DMS53 treated with DMSO at 0.1 percent for 48 hours (cell line): ENCODE measurements at regions not wholly inside any gene's neighbourhood (a gene's known extent, or its start where the extent isn't known, plus 50 kb on each side); places are given as distances from the start of the nearest gene placed in this dataset.
"Not testable (repeated sequence)": the region's sequence is repeated elsewhere in the genome, so short reads cannot be mapped to it uniquely, and the experiment has no call there.

Experiments
- DNase-seq: peaks from one replicate; lab custom pipeline; 2025; ENCODE audit not compliant: unreplicated experiment; lab: John Stamatoyannopoulos, UW

DNA sequence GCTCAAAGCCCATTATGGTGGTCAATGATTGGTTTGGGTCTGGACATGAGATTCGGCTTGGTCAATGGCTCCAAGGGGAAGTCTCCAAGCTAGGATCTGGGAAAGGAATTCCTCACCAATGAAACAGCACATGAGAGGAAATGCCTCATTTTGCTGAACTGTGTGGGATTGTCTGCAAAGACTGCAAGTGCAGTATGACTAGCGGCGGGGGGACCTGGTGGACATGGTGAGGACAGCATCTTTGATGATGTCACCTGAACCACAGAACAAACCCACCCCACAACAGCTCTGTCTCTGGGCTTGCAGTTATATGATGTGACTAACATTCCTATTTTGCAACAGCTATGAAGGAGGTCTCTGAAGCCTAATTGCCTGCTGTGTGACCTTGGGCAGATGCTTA lies 50.6 kb upstream of the NKD1 start:
- no peak for DNase-seq

DNA sequence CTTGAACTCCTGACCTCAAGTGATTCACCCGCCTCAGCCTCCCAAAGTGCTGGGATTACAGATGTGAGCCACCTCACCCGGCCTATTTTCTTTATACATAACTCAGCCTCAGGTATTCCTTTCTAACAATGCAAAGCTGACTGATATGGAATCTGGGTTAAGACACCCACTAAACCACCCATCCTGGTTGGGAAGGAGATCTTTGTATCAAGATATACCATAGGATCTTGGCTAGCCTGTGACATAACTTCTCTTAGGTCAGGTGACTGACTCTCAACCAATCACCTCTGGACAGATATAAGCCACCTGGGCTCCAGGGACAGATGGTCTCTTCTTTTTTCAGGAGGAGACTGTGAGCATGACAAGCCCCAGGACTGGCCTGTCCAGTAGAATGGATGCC lies 51.2 kb upstream of the NKD1 start:
- no peak for DNase-seq

DNA sequence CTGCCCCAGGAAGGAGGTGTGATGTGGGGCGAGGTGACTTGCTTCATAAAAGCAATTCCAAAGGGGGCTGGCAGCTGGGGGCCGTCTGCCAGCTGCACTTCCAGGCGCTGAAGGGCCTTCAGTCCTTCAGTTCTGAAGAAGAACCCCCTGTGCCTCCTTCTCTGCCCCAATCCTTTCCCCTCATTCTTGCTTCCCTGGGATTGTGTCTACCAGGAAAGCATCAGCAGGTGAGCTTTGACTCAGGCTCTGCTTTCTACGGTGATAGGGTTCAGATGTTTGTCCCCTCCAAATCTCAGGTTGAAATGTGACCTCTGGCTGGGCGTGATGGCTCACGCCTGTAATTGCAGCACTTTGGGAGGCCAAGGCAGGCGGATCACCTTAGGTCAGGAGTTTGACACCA lies 52.5 kb upstream of the NKD1 start:
- no peak for DNase-seq

DNA sequence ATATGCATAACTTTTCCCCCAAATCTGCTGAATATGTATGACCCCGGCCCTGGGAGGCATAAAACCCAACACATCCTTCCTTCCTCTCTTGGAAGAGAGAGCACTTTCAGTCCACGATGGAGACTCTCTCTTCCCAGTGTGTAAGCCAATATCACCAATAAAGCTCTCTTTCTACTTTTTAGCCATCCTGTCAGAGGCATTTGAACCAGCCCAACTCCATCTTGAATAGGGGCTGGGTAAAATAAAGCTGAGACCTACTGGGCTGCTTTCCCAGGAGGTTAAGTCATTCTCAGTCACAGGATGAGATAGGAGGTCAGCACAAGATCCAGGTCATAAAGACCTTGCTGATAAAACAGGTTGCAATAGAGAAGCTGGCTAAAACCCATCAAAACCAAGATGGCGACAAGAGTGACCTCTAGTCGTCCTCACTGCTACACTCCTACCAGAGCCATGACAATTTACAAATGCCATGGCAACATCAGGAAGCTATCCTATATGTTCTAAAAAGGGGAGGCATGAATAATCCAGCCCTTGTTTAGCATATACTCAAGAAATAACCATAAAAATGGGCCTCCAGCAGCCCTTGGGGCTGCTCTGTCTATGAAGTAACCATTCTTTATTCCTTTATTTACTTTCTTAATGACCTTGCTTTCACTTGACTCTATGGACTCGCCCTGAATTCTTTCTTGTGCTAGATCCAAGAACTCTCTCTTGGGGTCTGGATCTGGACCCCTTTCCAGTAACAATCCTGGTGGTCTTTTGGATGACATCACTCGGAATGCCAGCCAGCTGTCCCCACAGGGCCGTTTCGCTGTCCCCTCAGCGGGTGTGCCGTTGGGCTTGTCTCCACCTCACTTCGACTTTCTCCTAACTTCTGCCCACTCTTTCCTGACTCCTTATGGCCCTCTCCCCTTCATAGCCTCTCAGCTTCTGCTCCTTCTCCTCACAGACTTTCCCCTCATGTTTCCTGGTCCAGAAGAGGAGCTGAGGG lies 53.4 kb upstream of the NKD1 start:
- no peak for DNase-seq

DNA sequence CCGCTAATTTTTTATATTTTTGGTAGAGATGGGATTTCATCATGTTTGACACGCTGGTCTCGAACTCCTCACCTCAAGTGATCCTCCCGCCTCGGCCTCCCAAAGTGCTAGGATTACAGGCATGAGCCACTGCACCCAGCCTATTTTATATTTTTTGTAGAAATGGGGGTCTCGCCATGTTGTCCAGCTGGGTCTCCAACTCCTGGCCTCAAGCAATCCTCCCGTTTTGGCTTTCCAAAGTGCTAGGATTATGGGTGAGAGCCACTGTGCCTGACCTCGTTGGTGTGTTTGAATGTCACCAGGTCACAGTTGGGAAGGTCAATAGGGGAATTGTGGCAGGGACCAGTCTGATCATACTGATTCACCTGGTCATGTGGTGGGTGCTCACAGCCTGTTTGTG lies 56.7 kb upstream of the NKD1 start:
- DNase-seq, result no peak

DNA sequence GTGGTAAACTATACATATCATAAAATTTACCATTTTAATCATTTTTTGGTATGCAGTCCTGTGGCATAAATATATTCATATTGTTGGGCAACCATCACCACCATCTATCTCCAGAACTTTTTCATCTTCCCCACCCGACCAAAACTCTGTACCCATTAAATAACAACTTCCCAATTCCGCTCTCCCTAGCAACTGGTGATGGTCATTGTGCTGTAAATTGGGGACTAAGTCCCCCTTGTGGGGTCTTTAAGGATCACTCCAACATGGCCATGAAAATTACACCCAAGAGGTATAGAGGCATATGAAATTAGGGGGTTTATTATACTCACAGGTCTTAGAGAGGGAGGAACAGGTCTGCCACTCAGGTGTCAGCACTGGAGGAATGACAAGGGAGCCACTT lies 57.4 kb upstream of the NKD1 start:
- no peak for DNase-seq

DNA sequence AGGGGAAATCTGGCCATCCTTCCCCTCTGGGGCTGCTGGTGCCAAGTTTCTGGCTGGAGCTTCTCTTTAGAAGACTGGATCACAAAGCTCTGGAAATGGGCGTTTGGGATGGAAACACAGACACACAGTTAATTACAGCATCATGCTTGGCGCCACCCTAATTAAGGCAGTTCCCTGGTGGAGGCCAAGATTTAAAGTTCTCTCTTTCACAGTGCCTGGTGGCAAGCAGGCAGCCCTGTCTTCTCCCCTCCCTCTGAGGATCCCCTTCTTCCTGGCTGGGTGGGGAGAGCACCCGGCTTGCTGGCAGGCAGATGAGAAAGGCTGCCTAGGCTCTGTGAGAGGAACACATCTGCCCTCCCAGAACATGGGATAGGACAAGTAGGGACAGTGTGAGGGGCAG lies 59.0 kb upstream of the NKD1 start:
- no peak for DNase-seq

DNA sequence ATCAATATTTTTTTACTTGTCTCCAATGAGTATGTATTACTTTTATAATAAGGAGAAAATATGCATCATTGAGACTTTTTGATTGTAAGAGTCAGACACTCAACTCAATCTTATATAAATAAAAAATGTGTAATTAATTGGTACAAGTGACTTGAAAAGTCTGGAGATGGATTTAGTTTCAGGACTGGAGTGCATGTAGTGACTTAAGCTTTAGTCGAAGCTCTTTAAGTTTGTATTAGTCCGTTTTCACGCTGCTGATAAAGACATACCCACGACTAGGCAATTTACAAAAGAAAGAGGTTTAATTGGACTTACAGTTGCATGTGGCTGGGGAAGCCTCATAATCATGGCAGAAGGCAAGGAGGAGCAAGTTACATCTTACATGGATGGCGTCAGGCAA lies 60.7 kb upstream of the NKD1 start:
- DNase-seq, result no peak

DNA sequence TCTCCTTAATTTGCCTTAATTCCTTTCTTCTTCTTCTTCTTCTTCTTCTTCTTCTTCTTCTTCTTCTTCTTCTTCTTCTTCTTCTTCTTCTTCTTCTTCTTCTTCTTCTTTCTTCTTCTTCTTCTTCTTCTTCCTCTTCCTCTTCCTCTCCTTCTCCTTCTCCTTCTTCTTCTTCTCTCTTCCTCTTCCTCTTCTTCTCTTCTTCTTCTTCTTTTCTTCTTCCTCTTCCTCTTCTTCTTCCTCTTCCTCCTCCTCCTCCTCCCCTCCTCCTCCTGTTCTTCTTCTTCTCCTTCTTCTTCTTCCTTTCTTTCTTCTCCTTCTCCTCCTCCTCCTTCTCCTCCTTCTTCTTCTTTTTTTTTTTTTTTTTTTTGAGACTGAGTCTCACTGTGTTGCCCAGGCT lies 62.0 kb upstream of the NKD1 start:
- DNase-seq, result not testable (repeated sequence)

DNA sequence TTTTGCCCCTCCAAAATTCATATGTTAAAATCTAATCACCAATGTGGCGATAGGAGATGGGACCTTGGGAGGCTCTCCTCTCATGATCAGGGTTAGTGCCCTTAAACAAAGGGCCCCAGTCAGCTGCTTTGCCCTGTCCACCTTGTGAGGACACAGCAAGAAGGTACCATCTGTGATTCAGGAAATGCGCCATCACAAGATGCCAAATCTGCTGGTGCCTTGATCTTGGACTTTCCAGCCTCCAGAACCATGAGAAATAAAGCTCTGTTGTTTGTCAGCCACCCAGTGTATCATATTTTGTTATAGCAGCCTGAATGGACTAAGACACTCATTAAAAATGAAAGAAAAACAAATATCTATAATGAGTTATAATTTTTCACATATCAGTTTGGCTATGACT lies 63.0 kb upstream of the NKD1 start:
- DNase-seq, result no peak

DNA sequence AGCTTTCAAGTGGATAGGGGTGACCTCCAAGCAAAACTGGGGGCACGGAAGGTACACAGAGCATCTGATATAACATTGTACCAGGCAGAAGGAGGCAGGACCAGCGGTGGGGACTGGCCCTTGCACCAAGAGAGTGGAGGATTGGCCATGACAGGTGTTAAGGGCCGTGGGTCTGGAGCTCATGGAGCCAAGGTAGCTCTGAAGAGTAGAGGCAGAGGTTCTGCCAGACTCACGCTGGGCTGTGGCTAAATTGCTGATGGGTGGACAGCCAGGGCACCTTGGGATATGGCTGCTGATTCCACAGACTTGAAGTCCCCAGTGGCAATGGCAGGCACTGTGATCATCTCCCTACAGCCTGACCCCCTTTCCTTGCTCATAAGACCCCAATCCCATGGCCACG lies 65.9 kb upstream of the NKD1 start:
- DNase-seq, result no peak

DNA sequence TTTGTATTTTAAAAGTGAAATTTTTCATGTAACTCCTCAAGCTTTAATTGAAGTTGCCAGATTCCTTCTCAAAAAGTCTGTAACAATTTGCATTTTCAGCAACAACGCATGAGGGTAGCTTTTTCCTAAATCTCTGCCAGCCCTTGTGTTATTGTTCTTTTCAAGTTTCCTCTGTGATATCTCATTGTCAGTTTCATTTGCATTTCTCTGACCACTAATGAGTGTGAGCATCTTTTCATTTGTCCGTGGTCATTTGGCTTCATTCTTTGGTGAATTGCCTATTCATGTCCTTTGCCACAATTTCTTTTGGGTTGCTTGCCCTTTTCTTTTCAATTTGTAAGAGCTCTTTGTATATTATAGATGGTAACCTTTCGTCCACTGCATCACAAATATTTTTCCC lies 68.0 kb upstream of the NKD1 start:
- no peak for DNase-seq

DNA sequence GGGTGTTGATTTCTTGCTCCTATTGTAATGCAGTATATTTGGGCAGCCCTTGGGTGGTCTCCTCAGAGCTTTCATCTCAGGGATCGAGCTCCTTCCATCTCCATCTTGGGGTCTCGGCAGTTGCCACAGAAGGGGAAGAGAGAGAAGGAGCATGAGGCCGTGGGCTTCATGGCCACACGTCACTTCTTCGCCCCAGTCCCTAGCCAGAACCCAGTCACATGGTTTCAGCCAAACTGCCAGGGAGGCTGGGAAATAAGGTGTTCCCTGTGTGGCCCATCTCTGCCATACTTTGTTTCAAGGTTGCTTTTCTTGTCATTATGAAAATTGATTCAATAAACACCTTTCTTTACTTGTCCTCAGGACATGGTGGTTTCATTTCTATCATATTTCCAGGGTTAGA lies 68.4 kb upstream of the NKD1 start:
- no peak for DNase-seq

DNA sequence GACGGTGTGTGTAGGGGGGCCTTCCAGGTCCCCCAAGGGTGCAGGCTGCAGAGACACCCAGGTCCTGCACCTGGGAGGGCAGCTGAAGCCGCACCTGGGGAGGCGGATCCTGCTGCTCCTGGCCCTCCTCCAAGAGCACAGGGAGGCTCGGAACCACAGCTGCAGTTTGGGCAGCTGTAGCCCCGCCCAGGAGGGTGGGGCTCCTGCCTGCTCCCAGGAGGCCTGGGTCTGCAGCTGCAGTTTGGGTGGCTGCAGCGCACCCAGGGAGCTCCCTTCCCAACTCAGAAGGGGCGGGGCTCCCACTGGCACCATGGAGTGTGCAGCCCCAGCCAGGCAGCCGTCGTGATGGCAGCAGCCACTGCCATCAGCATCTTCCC lies 69.4 kb upstream of the NKD1 start:
- peak; percentile 54 for DNase-seq

DNA sequence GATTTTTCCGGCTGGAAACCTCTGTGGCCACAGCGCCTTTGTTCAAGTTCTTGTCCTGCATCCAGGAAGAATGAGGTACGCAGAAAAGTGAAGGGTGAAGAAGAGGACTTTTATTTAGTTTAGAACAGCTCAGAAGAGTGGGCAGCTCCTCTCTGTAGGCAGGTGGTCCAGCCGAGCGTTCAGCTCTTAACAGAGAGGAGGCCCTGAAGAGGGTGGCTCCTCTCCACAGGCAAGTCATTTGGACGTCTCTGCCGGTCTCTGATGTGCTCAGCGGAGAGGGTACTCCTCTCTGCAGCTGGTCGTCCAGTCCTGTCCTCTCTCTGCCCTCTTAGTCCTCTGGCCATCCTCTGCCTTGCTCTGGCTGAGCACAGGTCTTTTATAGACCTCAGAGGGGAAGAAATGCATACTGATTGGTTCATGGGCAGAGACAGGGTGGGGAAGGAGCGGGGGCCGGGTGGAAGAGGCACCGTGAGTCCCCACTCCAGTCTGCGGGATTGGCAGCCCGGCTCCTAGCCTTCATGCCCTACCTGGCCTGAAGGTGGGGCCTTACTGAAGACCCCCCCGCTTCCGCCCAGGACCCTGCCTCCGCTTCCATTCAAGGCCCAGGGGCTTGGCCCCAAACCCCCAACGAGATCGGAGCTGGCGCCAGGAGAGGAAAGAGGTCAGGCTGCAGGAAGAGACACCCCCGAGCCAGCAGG lies 70.0 kb upstream of the NKD1 start:
- DNase-seq, result peak; percentile 28

DNA sequence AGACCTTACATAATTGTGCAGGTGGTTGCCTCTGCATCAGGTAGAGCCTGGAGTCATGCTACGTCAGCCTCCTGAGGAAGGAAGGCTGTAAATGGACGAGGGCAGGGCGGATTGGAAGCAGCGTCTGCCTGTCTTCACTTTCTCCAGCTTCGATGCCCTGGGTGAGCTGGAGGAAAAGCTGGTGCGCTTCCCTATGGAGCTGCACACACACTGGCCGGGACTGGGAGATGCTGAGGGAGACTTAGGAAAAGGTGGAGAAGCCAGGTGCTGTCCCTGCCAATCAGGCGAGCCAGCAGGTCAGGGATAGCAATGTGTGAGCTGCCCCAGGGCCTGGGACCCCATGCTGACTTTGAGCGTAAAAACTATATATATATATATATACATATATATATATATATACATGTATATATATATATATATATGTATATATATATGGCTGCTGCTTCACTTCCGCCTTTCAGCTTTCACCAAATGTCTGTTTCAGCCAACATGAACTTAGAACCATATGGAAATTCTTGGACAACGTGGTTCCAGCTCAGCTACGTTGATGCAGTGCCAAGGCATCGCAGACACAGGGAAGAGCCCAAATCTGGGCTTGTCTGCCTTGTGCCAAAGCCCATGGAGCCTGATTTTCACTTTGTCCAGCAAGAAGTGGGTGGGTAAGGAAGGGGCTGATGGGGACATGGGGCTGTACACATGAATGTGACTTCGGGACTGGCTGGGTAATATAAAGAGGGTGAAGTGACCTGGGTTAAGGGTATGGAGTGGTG lies 71.5 kb upstream of the NKD1 start:
- no peak for DNase-seq

DNA sequence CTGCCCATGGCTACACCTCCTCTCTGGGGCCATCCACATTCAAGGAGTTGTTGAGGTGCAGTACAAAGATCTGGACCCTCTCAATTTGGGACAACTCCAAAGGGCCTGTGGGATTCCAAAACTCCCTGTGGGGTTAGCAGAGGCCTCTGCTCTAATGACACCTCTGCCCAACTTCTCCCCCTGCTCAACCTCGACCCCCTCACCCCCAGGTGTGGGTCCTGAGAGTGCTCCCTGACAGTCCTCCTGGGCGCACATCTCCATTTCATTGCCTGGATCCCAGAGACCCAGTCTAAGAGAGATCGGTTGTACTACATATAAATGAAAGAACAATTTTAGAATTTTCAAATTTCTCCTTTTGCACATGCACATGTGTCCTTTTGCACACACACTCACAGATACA lies 73.0 kb upstream of the NKD1 start:
- DNase-seq, result no peak

DNA sequence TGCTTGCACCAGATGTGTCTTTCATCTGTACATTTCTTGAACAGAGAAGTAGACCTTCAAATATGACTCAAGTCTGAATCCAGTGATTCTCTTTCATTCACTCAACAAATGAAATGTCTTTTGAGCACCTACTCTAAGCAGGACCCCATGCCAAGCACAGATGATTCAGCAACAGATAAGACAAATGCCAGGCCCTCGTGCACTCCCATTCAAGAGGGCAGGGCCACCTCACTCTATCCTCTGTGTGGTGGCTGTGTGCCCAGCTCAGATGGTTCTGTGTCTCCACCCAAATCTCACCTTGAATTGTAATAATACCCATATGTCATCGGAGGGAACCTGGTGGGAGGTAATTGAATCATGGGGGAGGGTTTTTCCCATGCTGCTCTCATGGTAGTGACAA lies 74.1 kb upstream of the NKD1 start:
- DNase-seq, result no peak

DNA sequence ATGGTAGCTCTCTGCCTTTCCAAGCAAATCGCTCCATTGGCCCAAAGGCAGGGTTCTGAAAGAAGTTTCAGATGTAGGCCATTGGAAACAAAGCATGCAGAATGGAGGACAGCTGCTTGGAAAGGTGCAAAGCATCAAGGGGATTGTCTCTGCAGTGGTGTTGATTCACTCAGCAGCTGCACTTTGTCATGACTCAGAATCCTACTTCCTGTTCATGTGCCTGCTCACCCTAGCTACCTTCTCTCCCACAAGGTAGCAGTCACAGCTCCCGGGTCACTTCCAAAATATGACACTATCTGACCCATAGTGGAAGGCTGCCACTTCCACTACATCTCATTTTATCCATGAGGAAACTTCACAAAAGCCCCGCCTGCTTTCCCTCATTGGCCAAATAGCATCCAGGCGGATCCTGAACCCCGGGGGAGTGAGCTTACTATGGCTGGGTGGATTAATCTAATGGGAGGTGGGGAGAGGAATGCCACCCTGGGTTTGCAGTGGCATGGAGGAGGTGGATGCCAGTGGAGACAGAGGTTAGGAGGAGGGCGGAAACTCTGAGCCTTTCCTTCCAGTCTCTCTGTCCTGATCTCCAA lies 74.7 kb upstream of the NKD1 start:
- peak; percentile 77 for DNase-seq

DNA sequence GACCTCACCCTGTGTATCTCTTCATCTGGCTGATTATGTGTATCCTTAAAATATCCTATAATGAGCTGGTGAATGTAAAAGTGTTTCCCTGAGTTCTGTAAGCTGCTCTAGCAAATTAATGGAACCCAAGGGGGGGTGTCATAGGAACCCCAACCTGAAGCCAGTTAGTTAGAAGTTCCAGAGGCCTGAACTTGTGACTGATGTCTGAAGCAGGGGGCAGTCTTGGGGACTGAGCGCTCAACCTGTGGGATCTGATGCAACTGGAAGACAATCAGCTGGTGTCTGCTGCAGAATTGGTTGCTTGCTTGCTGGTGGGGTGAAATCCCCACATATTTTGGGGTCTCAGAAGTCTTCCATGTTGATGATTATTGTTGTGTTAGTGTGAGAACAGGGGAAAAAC lies 75.7 kb upstream of the NKD1 start:
- DNase-seq, result no peak

DNA sequence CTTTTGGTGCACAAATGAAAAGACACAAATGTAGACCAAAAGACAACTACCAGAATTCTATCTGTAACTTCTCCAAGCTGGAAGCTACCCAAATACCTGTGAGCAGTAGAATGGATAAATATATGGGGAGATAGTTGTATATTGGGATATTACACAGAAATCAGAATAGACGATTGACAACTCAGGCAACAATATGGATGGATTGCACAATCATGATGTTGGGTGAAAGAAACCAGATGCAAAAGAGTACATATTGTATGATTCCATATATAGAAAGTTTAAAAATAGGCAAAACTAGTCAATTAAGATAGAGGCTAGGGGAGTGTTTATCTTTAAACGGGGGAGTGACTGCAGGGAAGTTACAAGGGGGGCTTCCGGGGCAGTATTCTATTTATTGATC lies 77.5 kb upstream of the NKD1 start:
- DNase-seq, result no peak
